Endothelial cell (in vitro differentiated cells): ENCODE measurements at regions not wholly inside any gene's neighbourhood (a gene's known extent, or its start where the extent isn't known, plus 50 kb on each side); places are given as distances from the start of the nearest gene placed in this dataset.

Source experiments
- DNase-seq: peaks from one replicate; pipeline ENCODE4 v3.0.0; 2021; ENCODE audit warnings: low spot score
- H3K27ac Mint-ChIP-seq: one replicate; pipeline ENCODE4 v1.8.0; 2021; ENCODE audit warnings: mixed read lengths, inconsistent platforms; ENCODE audit not compliant: unreplicated experiment
- H3K27me3 Mint-ChIP-seq: one replicate; pipeline ENCODE4 v1.8.0; 2021; ENCODE audit warnings: mild to moderate bottlenecking, moderate library complexity, mixed read lengths, inconsistent platforms; ENCODE audit not compliant: unreplicated experiment
- H3K36me3 Mint-ChIP-seq: one replicate; pipeline ENCODE4 v1.8.0; 2021; ENCODE audit warnings: mild to moderate bottlenecking, low read depth, mixed read lengths, inconsistent platforms; ENCODE audit not compliant: unreplicated experiment
- H3K4me1 Mint-ChIP-seq: one replicate; pipeline ENCODE4 v1.8.0; 2021; ENCODE audit warnings: mild to moderate bottlenecking, mixed read lengths, inconsistent platforms; ENCODE audit not compliant: unreplicated experiment
- H3K4me3 Mint-ChIP-seq: one replicate; pipeline ENCODE4 v1.8.0; 2021; ENCODE audit warnings: mild to moderate bottlenecking, mixed read lengths, inconsistent platforms; ENCODE audit not compliant: unreplicated experiment
- H3K9me3 Mint-ChIP-seq: one replicate; pipeline ENCODE4 v1.8.0; 2021; ENCODE audit warnings: mixed read lengths, inconsistent platforms; ENCODE audit not compliant: unreplicated experiment
- TF ChIP-seq, protein P1 (sequence below): fragments of 200-600 bp; sonication (generic); IDR thresholded peaks from one replicate; pipeline ENCODE4 v1.5.0; 2021; ENCODE audit warnings: antibody characterized with exemption; ENCODE audit not compliant: unreplicated experiment

DNA sequence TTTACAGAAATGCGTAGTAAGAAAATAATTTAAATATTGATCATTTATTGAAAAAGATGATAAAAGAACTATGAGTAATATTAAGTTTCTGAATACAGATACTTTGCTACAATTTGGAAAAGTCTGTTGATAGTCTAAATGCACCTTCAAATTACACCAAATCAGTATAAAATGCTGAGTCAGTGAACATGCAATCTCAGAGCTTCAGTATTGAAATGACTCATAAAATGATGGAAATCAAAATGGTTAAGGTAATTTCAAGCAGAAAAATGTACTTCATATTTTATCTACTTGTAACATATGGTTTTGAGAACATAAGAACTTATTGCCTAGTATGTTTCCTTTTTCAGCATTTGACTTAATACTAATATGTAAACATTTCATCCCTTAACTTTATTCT, 448.2 kb downstream of the PCDH10 start:
- H3K27me3 Mint-ChIP-seq = no peaks in the 10 kb centered on the region

DNA sequence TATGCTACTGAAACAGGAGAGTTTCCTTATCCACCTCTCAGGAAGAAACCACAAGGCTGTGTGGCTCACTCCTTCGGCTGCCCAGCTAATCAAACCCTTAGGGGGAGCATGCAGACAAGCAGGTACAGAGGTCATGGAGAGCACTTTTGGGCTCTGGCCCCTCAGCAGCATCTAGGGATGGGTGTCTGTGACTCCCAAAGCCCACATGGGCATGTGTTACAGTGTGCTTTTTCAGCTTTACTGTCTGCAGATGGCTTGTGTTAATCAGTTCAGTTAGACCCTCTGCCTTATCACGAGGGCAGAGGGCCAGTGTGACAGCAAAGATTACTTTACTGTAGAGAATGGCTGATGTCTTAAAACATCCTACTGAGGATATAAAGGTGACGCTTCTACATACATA, 447.4 kb downstream of the PCDH10 start:
- TF ChIP-seq, protein P1, sequence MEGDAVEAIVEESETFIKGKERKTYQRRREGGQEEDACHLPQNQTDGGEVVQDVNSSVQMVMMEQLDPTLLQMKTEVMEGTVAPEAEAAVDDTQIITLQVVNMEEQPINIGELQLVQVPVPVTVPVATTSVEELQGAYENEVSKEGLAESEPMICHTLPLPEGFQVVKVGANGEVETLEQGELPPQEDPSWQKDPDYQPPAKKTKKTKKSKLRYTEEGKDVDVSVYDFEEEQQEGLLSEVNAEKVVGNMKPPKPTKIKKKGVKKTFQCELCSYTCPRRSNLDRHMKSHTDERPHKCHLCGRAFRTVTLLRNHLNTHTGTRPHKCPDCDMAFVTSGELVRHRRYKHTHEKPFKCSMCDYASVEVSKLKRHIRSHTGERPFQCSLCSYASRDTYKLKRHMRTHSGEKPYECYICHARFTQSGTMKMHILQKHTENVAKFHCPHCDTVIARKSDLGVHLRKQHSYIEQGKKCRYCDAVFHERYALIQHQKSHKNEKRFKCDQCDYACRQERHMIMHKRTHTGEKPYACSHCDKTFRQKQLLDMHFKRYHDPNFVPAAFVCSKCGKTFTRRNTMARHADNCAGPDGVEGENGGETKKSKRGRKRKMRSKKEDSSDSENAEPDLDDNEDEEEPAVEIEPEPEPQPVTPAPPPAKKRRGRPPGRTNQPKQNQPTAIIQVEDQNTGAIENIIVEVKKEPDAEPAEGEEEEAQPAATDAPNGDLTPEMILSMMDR = no peak
- Mint-ChIP-seq H3K27ac (no peak overlapping the region), H3K27me3 (no peaks in the 10 kb centered on the region), H3K4me3 (no peak overlapping the region), H3K9me3 (no peaks in the 10 kb centered on the region), H3K4me1 (peaks cover 3% of the 10 kb centered on the region), H3K36me3 (no peaks in the 10 kb centered on the region)
- DNase-seq = no peak

More for the DNA sequence above, 448.2 kb downstream of the PCDH10 start:
- Mint-ChIP-seq H3K27ac (no peak overlapping the region), H3K4me1 (peaks cover 3% of the 10 kb centered on the region), H3K36me3 (no peaks in the 10 kb centered on the region), H3K4me3 (no peak overlapping the region), H3K9me3 (no peaks in the 10 kb centered on the region)
- TF ChIP-seq, protein P1 = no peak
- DNase-seq = no peak

DNA sequence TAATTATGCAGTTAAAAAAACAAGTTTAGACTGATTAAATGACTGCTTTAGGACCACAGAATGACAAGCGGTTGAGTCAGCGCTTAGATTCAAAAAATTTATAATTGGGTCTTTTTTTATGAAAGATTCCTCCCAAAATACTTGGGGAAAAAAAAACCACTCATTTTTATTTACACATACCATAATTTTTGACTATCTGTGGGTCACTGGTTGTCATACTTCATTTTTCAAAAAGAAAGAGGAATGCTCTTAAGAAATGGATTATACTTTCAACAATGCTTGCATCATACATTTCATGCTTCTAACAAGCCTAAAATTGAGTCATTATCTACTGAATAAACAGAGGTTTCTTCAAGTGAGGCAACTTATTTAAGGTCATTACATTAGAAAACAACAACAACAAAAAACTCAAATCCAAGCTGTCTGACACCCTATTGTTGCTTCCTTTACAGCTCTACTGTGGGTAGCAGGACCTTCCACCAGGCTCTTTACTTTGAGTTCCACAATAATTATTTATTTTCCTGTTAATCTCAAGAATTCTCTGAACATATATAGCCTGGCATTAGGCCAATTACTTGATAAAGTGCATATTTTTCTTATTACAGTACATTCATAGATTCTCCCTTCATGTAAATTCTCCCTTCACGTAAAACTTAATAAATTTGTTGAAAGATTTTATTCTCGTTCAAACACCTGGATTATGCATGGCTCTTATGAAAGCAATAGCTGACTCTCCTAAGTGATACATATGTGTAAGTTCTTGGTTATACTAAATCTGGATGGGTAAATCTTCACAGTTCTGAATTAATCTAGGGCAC, 445.5 kb downstream of the PCDH10 start:
- TF ChIP-seq, protein P1 = no peak
- Mint-ChIP-seq H3K36me3 (no peaks in the 10 kb centered on the region), H3K9me3 (no peaks in the 10 kb centered on the region), H3K4me1 (peaks cover 3% of the 10 kb centered on the region), H3K27me3 (no peaks in the 10 kb centered on the region), H3K27ac (no peak overlapping the region), H3K4me3 (no peak overlapping the region)
- DNase-seq = no peak

DNA sequence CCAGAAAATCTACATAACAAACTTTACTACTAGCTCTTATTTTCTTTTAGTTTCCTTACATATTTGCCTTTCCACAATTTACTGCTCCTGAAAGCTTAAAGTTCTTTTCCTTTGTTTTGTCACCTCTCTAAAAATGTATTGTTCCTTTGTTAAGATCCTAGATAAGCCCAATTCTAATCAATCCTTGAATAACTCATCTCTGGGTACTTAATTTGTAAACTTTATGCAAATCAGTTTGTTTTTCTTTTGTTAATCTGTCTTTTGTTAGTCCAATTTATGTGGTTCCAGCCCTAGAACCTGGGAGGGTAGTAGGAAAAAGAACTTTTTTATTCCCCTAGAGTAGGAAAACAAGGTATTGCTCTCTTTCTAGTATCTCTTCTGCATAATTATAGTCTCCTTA, 444.7 kb downstream of the PCDH10 start:
- TF ChIP-seq, protein P1 = no peak
- Mint-ChIP-seq H3K27ac (no peak overlapping the region), H3K9me3 (no peaks in the 10 kb centered on the region), H3K4me1 (peaks cover 3% of the 10 kb centered on the region), H3K4me3 (no peak overlapping the region), H3K27me3 (no peaks in the 10 kb centered on the region), H3K36me3 (no peaks in the 10 kb centered on the region)
- no peak for DNase-seq

GRCh38 chr4:133592591-133592990, 443.5 kb downstream of the PCDH10 start:
- TF ChIP-seq, protein P1 = no peak
- Mint-ChIP-seq H3K27me3 (no peaks in the 10 kb centered on the region), H3K4me3 (no peak overlapping the region), H3K9me3 (no peaks in the 10 kb centered on the region), H3K4me1 (peaks cover 3% of the 10 kb centered on the region), H3K36me3 (no peaks in the 10 kb centered on the region), H3K27ac (no peak overlapping the region)
- DNase-seq = no peak
